ENCODE measurements at regions not wholly inside any gene's neighbourhood (a gene's known extent, or its start where the extent isn't known, plus 50 kb on each side); places are given as distances from the start of the nearest gene placed in this dataset.

DNA sequence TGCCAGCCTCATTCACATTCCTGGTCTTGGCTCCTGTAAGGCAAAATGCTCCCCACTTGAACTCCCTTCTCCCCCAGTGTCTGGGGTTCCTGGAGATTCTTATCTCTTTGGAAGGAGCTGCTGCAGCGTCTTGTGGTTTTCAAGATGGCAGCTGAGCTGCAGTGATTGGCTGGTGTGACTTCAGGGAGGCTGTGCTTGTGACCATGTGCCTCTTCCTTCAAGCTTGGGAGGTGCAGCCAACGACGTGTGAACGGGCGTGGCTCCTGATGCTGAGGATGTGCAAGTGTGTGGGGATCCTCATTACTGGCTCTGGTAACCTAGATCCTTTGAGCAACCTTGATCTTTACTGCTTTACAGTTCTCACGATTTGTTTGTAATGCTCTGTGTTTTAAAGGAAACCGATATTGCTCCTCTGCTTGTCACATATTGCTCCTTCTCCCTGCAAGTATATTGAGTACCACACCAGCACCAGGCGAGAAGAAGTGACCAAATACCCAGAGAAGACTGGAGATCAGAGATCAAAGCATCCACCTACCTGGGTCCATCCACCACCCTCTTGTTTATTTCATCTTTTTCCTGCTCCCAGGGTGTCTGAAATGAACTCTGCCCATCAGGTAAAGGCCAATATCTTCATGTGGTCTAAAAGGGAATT lies 208.5 kb downstream of the FGF9 start:
- no peak for DNase-seq (ENCODE audit: low spot score in 2 of 2)
- intact Hi-C loops (cut with DNase I; ENCODE audit: low total_unique reads), result no loop called here
- H3K9me3 ChIP-seq, result no peaks in the 10 kb centered on the region
- H3K4me3 ChIP-seq, result no peak overlapping the region
- H3K36me3 ChIP-seq, result no peaks in the 10 kb centered on the region
- TF ChIP-seq, protein P1, sequence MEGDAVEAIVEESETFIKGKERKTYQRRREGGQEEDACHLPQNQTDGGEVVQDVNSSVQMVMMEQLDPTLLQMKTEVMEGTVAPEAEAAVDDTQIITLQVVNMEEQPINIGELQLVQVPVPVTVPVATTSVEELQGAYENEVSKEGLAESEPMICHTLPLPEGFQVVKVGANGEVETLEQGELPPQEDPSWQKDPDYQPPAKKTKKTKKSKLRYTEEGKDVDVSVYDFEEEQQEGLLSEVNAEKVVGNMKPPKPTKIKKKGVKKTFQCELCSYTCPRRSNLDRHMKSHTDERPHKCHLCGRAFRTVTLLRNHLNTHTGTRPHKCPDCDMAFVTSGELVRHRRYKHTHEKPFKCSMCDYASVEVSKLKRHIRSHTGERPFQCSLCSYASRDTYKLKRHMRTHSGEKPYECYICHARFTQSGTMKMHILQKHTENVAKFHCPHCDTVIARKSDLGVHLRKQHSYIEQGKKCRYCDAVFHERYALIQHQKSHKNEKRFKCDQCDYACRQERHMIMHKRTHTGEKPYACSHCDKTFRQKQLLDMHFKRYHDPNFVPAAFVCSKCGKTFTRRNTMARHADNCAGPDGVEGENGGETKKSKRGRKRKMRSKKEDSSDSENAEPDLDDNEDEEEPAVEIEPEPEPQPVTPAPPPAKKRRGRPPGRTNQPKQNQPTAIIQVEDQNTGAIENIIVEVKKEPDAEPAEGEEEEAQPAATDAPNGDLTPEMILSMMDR (IDR thresholded peaks at IDR 0.05), result no peak
- TF ChIP-seq POLR2A (IDR thresholded peaks at IDR 0.05) (no peak), POLR2AphosphoS5 (IDR thresholded peaks at IDR 0.05) (no peak)
- H3K4me1 ChIP-seq, result no peaks in the 10 kb centered on the region
- H3K27me3 ChIP-seq, result no peaks in the 10 kb centered on the region
- no peak overlapping the region for H3K27ac ChIP-seq

DNA sequence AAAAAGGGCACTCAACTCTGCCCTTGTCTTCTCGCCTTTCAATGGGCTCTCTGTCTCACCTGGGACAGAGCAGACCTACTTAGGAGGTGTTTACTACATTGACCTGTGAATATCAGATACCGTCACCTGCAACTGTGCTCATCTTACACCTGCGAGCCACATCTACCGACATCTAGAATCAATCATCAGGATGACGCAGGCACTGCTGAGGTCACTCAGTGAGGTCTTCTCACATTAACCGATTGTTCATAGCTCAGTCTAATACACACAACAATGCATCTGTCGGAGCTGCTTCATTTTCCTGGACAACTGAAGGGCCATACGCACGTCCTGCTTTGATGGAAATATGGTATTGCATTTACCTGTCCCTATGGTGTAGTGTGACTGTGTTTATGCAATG lies 211.9 kb downstream of the FGF9 start:
- H3K27me3 ChIP-seq, result no peaks in the 10 kb centered on the region
- DNase-seq (ENCODE audit: low spot score in 2 of 2), result no peak
- H3K4me3 ChIP-seq, result no peak overlapping the region
- intact Hi-C loops (cut with DNase I; ENCODE audit: low total_unique reads), result no loop called here
- TF ChIP-seq POLR2AphosphoS5 (IDR thresholded peaks at IDR 0.05) (no peak), POLR2A (IDR thresholded peaks at IDR 0.05) (no peak)
- TF ChIP-seq, protein P1 (IDR thresholded peaks at IDR 0.05), result no peak
- H3K36me3 ChIP-seq, result no peaks in the 10 kb centered on the region
- H3K9me3 ChIP-seq, result no peaks in the 10 kb centered on the region
- H3K4me1 ChIP-seq, result no peaks in the 10 kb centered on the region
- no peak overlapping the region for H3K27ac ChIP-seq

DNA sequence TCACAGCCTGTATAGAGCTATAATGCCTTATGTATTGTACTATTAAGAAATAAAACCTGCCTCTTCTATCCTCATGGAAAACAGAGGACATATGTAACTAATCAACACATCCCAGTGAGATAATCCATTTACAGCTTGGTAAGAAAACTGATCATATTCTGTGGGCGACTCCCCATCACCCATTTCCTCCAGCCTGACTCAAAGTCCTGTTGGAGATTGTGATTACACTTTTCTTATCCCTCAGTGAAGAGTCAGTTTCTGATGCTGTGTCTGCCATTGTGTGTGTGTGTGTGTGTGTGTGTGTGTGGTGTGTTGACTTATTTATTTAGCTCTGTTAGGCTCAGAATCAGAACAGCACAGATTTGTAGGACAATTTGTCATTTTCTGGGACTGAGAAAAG lies 212.8 kb downstream of the FGF9 start:
- no peak overlapping the region for H3K27ac ChIP-seq
- H3K4me3 ChIP-seq, result no peak overlapping the region
- no peak for DNase-seq (ENCODE audit: low spot score in 2 of 2)
- H3K27me3 ChIP-seq, result no peaks in the 10 kb centered on the region
- H3K9me3 ChIP-seq, result no peaks in the 10 kb centered on the region
- H3K36me3 ChIP-seq, result no peaks in the 10 kb centered on the region
- intact Hi-C loops (cut with DNase I; ENCODE audit: low total_unique reads), result no loop called here
- no peak for TF ChIP-seq POLR2A (IDR thresholded peaks at IDR 0.05)
- no peak for TF ChIP-seq POLR2AphosphoS5 (IDR thresholded peaks at IDR 0.05)
- TF ChIP-seq, protein P1 (IDR thresholded peaks at IDR 0.05), result no peak
- no peaks in the 10 kb centered on the region for H3K4me1 ChIP-seq

DNA sequence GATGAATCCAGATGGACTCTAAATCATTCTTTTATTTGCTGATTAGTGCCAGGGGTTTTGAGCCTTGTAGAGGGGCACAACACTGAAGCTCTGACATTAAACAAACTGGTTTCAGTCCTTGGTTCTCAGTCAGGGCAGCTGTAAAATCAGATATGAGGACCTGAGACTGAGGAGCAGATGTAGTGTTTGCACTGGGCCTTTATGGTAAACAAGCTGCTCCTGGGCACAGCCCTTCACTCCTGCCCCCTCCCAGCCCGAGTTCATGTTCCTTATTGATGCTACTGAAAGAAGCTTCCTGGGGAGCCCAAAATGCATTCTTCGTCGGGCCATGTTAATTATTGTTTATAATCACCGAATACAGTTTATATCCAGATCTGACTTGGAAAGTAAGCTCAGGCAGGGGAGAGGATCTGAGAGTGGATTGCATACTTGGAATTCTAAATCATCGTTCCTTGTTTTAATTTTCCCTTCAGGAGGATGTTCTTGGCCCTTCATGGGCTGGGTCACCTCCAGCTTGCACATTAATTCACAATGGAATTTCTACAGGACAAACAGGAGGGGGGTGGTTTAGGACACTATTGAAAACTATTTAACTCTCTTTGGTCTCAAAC lies 213.5 kb downstream of the FGF9 start:
- Histone ChIP-seq H3K36me3 (no peaks in the 10 kb centered on the region), H3K4me3 (no peak overlapping the region), H3K27me3 (no peaks in the 10 kb centered on the region), H3K9me3 (no peaks in the 10 kb centered on the region), H3K4me1 (no peaks in the 10 kb centered on the region), H3K27ac (no peak overlapping the region)
- DNase-seq (ENCODE audit: low spot score in 2 of 2), result no peak
- intact Hi-C loops (cut with DNase I; ENCODE audit: low total_unique reads), result no loop called here
- no peak for TF ChIP-seq POLR2A (IDR thresholded peaks at IDR 0.05)
- TF ChIP-seq POLR2AphosphoS5 (IDR thresholded peaks at IDR 0.05), result no peak
- TF ChIP-seq, protein P1 (IDR thresholded peaks at IDR 0.05), result no peak

DNA sequence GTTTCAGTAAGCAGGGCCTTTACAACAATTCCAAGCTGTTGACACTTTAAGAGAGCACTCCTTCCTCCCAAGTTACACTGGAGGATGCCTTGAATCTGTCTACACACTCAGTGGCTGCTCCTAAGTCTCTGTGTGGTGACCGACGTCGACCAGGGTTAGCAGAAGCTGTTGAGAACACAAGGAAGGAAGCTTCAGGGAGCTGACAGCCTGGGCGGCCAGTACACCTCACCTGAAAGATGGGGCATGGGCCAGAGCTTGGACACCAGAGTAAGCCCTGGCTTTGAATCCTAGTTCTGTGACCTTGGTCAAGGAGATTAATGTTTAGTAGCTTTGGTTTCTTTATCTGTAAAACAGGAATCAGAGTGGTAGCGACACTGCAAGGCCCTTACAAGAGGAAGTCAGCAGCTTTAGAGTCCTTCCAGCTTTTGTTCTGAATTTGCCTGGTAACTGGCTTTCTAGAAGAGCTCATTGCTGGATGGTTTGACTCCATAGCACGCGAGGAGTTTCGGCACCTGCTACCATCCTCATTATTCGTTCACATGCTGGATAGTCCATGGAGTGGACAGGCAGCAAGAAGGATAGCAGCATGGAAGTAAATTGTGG lies 214.2 kb downstream of the FGF9 start:
- H3K4me3 ChIP-seq, result no peak overlapping the region
- H3K9me3 ChIP-seq, result no peaks in the 10 kb centered on the region
- H3K36me3 ChIP-seq, result no peaks in the 10 kb centered on the region
- TF ChIP-seq, protein P1 (IDR thresholded peaks at IDR 0.05), result no peak
- TF ChIP-seq POLR2AphosphoS5 (IDR thresholded peaks at IDR 0.05) (no peak), POLR2A (IDR thresholded peaks at IDR 0.05) (no peak)
- intact Hi-C loops (cut with DNase I; ENCODE audit: low total_unique reads), result no loop called here
- DNase-seq (ENCODE audit: low spot score in 2 of 2), result no peak
- H3K27ac ChIP-seq, result no peak overlapping the region
- H3K27me3 ChIP-seq, result no peaks in the 10 kb centered on the region
- no peaks in the 10 kb centered on the region for H3K4me1 ChIP-seq
